GM21529 (cell line): ENCODE measurements at regions not wholly inside any gene's neighbourhood (a gene's known extent, or its start where the extent isn't known, plus 50 kb on each side); places are given as distances from the start of the nearest gene placed in this dataset.
"Not testable (repeated sequence)": the region's sequence is repeated elsewhere in the genome, so short reads cannot be mapped to it uniquely, and the experiment has no call there.

ENCODE experiments used
- ATAC-seq: cut with Tn5 transposase; IDR thresholded peaks from one replicate; pipeline ENCODE4 v1.9.1; 2021; ENCODE audit not compliant: unreplicated experiment

- ATAC-seq: no peak
These were observed 462.8 kb upstream of the NFIA start for GRCh38 chr1:60619581-60619980.

- ATAC-seq: no peak
These were observed 466.7 kb upstream of the NFIA start for GRCh38 chr1:60615666-60616065.

GRCh38 chr1:60612790-60613189 lies 469.6 kb upstream of the NFIA start:
- ATAC-seq: no peak

- not testable (repeated sequence) for ATAC-seq
These were observed 475.4 kb upstream of the NFIA start for GRCh38 chr1:60606921-60607320.

GRCh38 chr1:60600532-60600931 lies 481.8 kb upstream of the NFIA start:
- ATAC-seq: no peak

GRCh38 chr1:60599574-60599973 lies 482.8 kb upstream of the NFIA start:
- ATAC-seq: no peak

- ATAC-seq: no peak
These were observed 484.1 kb upstream of the NFIA start for GRCh38 chr1:60598041-60598910.

- no peak for ATAC-seq
These were observed 485.3 kb upstream of the NFIA start for GRCh38 chr1:60596791-60597750.

- ATAC-seq: no peak
These were observed 490.8 kb upstream of the NFIA start for GRCh38 chr1:60591583-60591982.

- ATAC-seq: no peak
These were observed 492.4 kb upstream of the NFIA start for GRCh38 chr1:60589916-60590315.

- no peak for ATAC-seq
These were observed 493.2 kb upstream of the NFIA start for GRCh38 chr1:60589046-60589748.

GRCh38 chr1:60584371-60584770 lies 498.0 kb upstream of the NFIA start:
- ATAC-seq: no peak

GRCh38 chr1:60583696-60584095 lies 498.7 kb upstream of the NFIA start:
- no peak for ATAC-seq

- ATAC-seq: no peak
These were observed 500.7 kb upstream of the NFIA start for GRCh38 chr1:60581455-60582220.

GRCh38 chr1:60577029-60577428 lies 503.5 kb upstream of the C1orf87 start:
- ATAC-seq: no peak

- no peak for ATAC-seq
These were observed 501.9 kb upstream of the C1orf87 start for GRCh38 chr1:60575326-60575977.

- ATAC-seq: no peak
These were observed 500.3 kb upstream of the C1orf87 start for GRCh38 chr1:60573726-60574409.

GRCh38 chr1:60573121-60573520 lies 499.6 kb upstream of the C1orf87 start:
- no peak for ATAC-seq

- no peak for ATAC-seq
These were observed 498.8 kb upstream of the C1orf87 start for GRCh38 chr1:60572378-60572777.
